ENCODE measurements at regions not wholly inside any gene's neighbourhood (a gene's known extent, or its start where the extent isn't known, plus 50 kb on each side); places are given as distances from the start of the nearest gene placed in this dataset.

DNA sequence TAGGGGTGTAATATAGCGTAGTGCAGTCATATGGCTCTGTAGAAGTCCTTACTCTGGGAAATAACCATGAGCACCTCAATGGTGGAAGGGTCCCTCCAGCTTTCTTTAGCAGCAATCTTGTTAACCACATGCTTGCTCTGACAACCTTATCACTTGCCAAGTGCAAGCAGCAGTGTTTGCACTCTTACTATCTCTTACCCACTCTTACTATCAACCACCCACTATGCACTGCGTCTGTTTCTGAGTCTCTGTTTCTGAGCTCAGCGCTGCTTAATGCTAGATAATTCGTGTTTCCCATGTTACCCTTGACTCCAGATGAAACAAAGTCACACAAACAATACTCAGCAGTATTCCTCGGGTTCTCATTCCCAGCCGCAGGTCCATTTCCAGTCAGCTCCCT is 433.7 kb upstream of the PFKP start:
- no peak for DNase-seq (ENCODE audit: low spot score)
- TF ChIP-seq, protein P1, sequence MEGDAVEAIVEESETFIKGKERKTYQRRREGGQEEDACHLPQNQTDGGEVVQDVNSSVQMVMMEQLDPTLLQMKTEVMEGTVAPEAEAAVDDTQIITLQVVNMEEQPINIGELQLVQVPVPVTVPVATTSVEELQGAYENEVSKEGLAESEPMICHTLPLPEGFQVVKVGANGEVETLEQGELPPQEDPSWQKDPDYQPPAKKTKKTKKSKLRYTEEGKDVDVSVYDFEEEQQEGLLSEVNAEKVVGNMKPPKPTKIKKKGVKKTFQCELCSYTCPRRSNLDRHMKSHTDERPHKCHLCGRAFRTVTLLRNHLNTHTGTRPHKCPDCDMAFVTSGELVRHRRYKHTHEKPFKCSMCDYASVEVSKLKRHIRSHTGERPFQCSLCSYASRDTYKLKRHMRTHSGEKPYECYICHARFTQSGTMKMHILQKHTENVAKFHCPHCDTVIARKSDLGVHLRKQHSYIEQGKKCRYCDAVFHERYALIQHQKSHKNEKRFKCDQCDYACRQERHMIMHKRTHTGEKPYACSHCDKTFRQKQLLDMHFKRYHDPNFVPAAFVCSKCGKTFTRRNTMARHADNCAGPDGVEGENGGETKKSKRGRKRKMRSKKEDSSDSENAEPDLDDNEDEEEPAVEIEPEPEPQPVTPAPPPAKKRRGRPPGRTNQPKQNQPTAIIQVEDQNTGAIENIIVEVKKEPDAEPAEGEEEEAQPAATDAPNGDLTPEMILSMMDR (conservative IDR thresholded peaks at IDR 0.05; ENCODE audit: low read depth) = no peak
- no peak overlapping the region for H3K27ac ChIP-seq
- ChIA-PET POLR2A (ENCODE audit: low non-redundant PET) (no interaction called here), CTCF (no interaction called here)

DNA sequence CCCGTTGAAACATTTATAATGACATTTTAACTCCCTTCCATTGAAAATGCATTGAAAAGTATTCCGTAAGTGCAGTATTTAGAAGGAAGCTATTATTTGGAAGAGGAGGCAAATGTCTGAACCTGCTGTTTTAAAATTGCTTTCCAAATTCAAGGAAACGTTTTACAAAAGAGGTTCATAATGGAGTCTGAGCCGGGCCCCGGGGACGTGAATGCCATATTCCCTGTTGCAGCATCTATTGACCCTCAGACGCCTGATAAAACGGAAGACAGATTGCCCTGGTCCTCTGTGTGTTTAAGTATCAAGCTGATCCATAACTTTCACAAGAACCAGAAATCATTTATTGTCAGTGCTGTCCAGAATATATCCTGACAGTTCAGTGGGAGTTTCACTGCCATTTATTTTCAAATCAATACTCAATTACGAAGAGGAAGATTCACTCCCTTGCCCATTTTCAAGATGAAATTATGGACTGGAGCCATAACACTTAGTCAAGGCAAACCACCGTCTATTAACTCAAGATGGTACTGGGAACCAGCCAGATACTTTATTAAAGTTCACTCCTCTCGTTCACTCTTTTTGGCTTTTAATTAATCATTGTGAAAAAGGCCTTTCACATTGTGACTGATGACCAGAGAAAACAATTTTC is 435.7 kb upstream of the PFKP start:
- no peak overlapping the region for H3K27ac ChIP-seq
- TF ChIP-seq, protein P1 (conservative IDR thresholded peaks at IDR 0.05; ENCODE audit: low read depth) = no peak
- DNase-seq (ENCODE audit: low spot score) = no peak
- ChIA-PET CTCF (no interaction called here), POLR2A (ENCODE audit: low non-redundant PET) (no interaction called here)

DNA sequence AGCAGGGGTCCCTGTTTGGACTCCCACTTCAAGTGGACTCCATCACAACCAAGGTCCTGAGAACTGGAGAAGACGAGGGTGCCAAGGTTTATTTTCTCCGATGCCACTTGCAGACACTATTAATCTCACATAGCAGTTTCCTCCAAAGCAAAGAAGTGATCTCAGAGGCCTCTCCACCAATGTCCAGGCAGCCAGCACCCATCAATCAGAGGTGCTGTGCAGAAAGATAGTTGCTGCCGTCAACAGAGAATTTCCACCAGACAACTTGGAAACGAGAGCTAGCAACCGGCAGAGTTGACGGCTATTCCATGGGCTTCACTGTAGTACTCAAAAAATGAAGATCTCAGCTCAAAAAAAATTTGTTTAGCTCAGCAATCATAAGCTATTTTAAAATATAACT is 438.6 kb upstream of the PFKP start:
- ChIA-PET POLR2A (ENCODE audit: low non-redundant PET) (no interaction called here), CTCF (no interaction called here)
- TF ChIP-seq, protein P1 (conservative IDR thresholded peaks at IDR 0.05; ENCODE audit: low read depth) = no peak
- no peak overlapping the region for H3K27ac ChIP-seq
- no peak for DNase-seq (ENCODE audit: low spot score)

DNA sequence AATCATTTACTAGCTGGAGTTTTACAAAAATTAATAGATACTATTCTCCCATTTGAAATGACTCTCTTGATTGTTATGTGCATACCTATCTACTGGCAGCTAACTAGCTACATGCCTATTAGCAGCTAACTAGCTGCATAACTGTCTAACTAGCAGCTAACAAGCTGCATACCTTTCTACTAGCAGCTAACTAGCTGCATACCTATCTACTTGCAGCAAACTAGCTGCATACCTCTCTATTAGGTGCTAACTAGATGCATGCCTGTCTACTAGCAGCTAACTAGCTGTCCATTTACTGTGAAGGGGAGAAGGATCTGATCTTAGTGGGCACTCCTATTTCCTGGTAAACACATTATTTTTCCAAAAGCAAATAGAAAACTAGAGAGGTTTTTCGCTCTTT is 439.4 kb upstream of the PFKP start:
- ChIA-PET POLR2A (ENCODE audit: low non-redundant PET) (no interaction called here), CTCF (no interaction called here)
- H3K27ac ChIP-seq = no peak overlapping the region
- TF ChIP-seq, protein P1 (conservative IDR thresholded peaks at IDR 0.05; ENCODE audit: low read depth) = no peak
- no peak for DNase-seq (ENCODE audit: low spot score)

DNA sequence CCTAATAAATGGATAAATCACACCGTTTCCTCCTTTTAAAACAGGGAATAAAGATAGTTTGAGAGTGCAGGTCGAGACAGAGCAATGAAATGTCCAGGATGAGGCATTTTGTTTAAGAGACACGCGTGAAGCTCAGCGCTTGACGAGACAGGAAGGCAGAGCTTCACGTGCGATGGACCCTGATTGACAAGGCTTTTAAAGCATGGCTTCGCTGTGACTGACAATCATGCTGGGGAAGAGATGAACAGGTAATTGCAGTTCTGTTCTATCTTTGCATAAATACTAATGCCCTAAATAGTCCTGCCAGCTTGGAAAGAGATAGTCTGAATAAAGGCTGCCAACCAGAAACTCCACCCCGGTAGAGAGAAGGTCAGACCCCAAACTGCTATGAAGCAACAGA is 442.3 kb upstream of the PFKP start:
- TF ChIP-seq, protein P1 (conservative IDR thresholded peaks at IDR 0.05; ENCODE audit: low read depth) = no peak
- no peak for DNase-seq (ENCODE audit: low spot score)
- CTCF ChIA-PET = interaction anchor here (0.6 kb wide), 1 partner anchor 52 kb away, joined by 3 read pairs; no protein-coding TSS in a partner anchor
- no peak overlapping the region for H3K27ac ChIP-seq
- POLR2A ChIA-PET (ENCODE audit: low non-redundant PET) = no interaction called here

DNA sequence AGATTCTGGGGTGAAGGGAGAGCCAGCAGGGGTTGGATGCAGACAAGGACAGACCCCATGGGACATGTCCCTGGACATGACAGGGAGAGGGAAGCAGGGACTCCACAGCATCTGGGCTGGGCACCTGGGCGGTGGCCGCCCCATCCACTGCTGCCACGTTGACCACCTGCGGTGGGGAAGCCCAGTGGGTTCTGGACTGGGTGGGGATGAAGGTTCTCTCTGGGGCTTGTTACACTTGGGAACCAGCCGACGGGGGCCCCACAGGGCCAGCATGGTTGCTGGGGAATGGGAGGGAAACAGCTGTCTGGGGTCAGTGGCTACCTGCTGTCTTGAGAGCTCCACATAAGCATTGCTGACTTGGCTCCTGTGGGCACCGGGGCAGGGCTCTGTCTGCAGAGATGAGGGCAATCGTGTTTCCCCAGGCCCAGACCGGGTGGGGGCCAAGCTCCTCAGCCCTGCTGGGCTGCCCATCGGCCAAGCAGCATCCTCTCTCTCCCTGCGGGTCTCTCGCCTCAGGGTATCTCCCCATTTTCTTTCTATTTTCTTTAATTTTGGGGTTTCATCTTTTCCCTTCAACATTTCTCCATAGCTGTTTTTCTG is 443.6 kb upstream of the PFKP start:
- H3K27ac ChIP-seq = no peak overlapping the region
- DNase-seq (ENCODE audit: low spot score) = no peak
- ChIA-PET CTCF (interaction anchor here (0.6 kb wide), 1 partner anchor 1023 kb away, joined by 5 read pairs; no protein-coding TSS in a partner anchor), POLR2A (ENCODE audit: low non-redundant PET) (no interaction called here)
- TF ChIP-seq, protein P1 (conservative IDR thresholded peaks at IDR 0.05; ENCODE audit: low read depth) = no peak
